ENCODE measurements at regions not wholly inside any gene's neighbourhood (a gene's known extent, or its start where the extent isn't known, plus 50 kb on each side); places are given as distances from the start of the nearest gene placed in this dataset.

DNA sequence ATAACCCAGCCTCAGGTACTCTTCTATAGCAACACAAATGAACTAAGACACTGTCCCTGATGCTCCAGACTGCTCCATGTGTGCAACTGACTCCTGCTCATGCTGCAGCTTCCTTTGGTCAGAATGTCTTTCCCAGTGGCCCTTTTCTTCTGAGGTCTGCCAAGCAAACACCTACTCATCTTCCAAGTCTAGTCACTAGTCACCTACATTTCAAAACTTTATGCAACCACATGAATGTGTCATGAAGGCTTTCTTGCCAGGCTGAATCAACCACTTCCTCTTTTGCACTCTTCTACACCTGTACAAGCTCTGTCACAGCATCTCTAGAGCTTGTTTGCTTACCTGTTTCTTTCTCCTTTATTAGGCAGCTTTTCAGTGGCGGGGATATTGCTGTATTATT, 75.8 kb downstream of the LSMEM1 start:
- no peak for TF ChIP-seq YY1 (IDR thresholded peaks at IDR 0.05; ENCODE audit: extremely low read depth, insufficient replicate concordance, low read depth, low read length)
- no peak for TF ChIP-seq POLR2A (IDR thresholded peaks at IDR 0.05; ENCODE audit: borderline replicate concordance, extremely low read depth, insufficient read depth, insufficient read length)
- TF ChIP-seq, protein P1, sequence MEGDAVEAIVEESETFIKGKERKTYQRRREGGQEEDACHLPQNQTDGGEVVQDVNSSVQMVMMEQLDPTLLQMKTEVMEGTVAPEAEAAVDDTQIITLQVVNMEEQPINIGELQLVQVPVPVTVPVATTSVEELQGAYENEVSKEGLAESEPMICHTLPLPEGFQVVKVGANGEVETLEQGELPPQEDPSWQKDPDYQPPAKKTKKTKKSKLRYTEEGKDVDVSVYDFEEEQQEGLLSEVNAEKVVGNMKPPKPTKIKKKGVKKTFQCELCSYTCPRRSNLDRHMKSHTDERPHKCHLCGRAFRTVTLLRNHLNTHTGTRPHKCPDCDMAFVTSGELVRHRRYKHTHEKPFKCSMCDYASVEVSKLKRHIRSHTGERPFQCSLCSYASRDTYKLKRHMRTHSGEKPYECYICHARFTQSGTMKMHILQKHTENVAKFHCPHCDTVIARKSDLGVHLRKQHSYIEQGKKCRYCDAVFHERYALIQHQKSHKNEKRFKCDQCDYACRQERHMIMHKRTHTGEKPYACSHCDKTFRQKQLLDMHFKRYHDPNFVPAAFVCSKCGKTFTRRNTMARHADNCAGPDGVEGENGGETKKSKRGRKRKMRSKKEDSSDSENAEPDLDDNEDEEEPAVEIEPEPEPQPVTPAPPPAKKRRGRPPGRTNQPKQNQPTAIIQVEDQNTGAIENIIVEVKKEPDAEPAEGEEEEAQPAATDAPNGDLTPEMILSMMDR (IDR thresholded peaks at IDR 0.05 in 2 of 3, conservative IDR thresholded peaks at IDR 0.05 in 1 of 3; ENCODE audit: borderline replicate concordance in 1 of 3, insufficient read depth in 1 of 3, low read depth in 2 of 3, low read length in 2 of 3): no peak
- TF ChIP-seq SP1 (IDR thresholded peaks at IDR 0.05; ENCODE audit: low read depth): no peak
- no peak for TF ChIP-seq EZH2 (IDR thresholded peaks at IDR 0.05)
- TF ChIP-seq, protein P2, sequence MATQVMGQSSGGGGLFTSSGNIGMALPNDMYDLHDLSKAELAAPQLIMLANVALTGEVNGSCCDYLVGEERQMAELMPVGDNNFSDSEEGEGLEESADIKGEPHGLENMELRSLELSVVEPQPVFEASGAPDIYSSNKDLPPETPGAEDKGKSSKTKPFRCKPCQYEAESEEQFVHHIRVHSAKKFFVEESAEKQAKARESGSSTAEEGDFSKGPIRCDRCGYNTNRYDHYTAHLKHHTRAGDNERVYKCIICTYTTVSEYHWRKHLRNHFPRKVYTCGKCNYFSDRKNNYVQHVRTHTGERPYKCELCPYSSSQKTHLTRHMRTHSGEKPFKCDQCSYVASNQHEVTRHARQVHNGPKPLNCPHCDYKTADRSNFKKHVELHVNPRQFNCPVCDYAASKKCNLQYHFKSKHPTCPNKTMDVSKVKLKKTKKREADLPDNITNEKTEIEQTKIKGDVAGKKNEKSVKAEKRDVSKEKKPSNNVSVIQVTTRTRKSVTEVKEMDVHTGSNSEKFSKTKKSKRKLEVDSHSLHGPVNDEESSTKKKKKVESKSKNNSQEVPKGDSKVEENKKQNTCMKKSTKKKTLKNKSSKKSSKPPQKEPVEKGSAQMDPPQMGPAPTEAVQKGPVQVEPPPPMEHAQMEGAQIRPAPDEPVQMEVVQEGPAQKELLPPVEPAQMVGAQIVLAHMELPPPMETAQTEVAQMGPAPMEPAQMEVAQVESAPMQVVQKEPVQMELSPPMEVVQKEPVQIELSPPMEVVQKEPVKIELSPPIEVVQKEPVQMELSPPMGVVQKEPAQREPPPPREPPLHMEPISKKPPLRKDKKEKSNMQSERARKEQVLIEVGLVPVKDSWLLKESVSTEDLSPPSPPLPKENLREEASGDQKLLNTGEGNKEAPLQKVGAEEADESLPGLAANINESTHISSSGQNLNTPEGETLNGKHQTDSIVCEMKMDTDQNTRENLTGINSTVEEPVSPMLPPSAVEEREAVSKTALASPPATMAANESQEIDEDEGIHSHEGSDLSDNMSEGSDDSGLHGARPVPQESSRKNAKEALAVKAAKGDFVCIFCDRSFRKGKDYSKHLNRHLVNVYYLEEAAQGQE (IDR thresholded peaks at IDR 0.05; ENCODE audit: low read depth): no peak
- TF ChIP-seq, protein P3, sequence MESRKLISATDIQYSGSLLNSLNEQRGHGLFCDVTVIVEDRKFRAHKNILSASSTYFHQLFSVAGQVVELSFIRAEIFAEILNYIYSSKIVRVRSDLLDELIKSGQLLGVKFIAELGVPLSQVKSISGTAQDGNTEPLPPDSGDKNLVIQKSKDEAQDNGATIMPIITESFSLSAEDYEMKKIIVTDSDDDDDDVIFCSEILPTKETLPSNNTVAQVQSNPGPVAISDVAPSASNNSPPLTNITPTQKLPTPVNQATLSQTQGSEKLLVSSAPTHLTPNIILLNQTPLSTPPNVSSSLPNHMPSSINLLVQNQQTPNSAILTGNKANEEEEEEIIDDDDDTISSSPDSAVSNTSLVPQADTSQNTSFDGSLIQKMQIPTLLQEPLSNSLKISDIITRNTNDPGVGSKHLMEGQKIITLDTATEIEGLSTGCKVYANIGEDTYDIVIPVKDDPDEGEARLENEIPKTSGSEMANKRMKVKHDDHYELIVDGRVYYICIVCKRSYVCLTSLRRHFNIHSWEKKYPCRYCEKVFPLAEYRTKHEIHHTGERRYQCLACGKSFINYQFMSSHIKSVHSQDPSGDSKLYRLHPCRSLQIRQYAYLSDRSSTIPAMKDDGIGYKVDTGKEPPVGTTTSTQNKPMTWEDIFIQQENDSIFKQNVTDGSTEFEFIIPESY (IDR thresholded peaks at IDR 0.05; ENCODE audit: extremely low read depth, insufficient replicate concordance, low read length): no peak
- TF ChIP-seq POLR2AphosphoS5 (IDR thresholded peaks at IDR 0.05; ENCODE audit: low read depth, low read length): no peak
- TF ChIP-seq, protein P4, sequence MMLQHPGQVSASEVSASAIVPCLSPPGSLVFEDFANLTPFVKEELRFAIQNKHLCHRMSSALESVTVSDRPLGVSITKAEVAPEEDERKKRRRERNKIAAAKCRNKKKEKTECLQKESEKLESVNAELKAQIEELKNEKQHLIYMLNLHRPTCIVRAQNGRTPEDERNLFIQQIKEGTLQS (IDR thresholded peaks at IDR 0.05): no peak
